ENCODE measurements at regions not wholly inside any gene's neighbourhood (a gene's known extent, or its start where the extent isn't known, plus 50 kb on each side); places are given as distances from the start of the nearest gene placed in this dataset.
"Not testable (repeated sequence)": the region's sequence is repeated elsewhere in the genome, so short reads cannot be mapped to it uniquely, and the experiment has no call there.

DNA sequence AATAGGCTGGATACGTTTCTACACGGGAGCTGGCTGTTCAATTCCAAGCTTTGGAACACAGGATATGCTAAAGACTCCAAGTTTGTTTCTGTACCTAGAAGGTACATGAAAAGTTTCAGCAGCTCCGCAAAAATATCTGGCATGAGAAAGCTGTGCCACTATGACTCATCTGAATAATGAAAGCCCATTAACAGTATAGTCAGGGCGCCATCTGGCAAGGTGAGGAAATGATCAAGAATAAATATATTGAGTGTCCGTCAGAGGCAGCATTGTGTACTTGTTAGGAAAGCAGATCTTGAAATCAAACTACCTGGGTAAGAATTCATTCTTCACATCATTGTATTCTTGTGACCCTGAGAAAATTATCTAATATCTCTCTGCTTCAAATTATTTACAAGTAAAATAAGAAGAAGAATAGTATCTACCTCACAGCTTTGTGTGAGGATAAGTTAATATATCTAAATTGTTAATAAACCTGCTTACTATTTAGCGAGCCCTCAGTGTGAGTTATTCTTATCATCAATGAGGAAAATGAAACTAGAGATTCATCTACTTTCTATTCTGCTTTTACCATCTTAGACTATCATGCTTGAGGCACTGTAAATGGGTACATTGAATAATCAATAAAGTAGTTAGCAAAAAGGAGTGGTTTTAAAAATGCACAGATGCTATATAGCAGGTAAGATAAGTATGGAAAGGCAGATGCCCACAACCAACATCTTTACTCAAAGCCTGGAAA lies 53.5 kb downstream of the FSCB start:
- DNase-seq (ENCODE audit: low spot score): no peak

GRCh38 chr14:44450232-44450631 lies 56.9 kb downstream of the FSCB start:
- DNase-seq (ENCODE audit: low spot score): not testable (repeated sequence)

DNA sequence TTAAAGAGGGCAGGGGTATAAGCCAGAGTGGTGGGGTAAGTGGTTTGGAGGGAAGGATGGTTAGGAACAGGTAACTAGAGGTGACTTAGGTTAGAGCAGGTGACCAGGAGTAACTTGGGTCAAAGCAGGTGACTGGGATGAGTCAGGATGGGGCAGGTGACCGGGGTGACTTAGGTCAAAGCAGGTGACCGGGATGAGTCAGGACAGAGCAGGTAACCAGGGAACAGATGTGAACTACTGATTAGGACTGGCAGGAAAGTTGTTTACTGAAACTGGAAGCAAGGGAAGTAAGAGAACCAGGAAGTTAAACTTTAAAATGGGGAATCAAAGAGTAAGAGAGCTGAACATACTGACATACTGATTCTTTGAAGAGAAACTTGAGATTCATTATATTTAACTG lies 57.4 kb downstream of the FSCB start:
- DNase-seq (ENCODE audit: low spot score): no peak

DNA sequence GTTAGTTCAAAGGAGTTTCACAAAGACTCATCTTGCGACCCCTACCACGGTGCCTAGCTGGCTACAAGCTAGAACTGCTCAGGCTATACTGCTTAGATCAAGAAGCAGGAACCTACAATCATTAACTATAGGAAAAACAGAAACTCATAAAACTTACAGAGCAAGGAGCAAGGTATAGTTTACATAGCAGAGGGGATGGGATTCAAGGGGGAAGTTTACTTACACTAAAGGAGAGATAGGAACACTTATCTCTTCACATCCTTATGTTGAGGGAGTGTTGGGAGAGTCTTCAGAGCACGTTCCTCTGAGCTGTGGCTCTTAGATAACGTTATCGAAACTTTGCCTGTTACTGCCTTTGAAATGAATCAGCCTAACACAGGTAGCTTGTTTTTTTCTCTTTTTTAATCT lies 58.1 kb downstream of the FSCB start:
- DNase-seq (ENCODE audit: low spot score): no peak

GRCh38 chr14:44446965-44447364 lies 60.1 kb downstream of the FSCB start:
- no peak for DNase-seq (ENCODE audit: low spot score)

- DNase-seq (ENCODE audit: low spot score): no peak
Measured at GRCh38 chr14:44444454-44444853, 62.6 kb downstream of the FSCB start.

DNA sequence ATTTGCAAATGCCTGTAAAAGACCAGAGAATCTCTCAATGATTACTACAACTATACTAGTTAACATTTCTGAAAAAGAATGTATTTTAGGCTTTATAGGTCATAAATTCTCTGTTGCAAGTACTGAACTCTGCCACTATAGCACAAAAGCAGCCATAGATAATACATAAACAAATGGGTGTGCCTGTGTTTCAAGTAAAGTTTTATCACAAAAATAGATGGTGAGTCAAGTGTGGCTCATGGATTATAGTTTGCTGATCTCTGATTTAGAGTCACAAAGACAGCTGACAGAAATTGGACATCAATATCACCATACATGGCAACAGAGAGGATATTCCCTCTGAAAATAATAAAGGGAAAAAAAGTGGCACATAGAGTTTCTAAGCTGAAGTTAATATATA lies 68.1 kb downstream of the FSCB start:
- no peak for DNase-seq (ENCODE audit: low spot score)

- no peak for DNase-seq (ENCODE audit: low spot score)
Measured at GRCh38 chr14:44438221-44438620, 68.9 kb downstream of the FSCB start.

GRCh38 chr14:44436458-44436857 lies 70.6 kb downstream of the FSCB start:
- no peak for DNase-seq (ENCODE audit: low spot score)

DNA sequence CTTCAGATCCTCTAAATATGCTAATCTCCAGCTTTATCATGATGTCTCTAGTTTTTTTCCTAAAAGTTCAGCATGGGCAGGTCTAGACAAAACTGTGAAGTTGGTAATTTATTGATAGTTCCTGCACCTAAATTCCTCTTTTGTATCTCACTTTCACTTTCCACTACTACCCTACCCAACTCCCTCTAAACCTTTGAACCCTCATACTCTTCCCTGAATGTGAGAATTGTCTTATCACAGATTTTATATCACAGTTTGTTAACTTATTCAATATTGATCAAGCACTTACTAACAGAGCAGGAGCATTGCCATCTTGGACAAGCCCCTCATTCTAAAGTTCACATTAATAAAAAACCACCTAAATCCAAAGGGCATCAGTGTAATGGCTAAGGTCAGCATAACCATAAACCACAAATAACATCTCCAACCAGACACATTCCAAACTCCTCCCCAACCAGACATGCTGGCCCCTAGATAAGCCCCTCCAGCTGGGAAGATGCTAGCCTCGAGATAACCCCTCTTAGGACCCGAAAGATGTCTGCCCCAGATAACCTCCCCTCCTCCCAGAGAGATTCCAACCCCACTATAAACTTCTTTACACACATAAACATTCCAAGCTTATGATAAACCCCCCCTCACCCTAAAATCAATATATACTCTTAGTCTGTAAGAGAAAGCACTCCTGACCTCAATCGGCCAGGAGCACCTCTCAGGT lies 78.7 kb downstream of the FSCB start:
- DNase-seq (ENCODE audit: low spot score): no peak

GRCh38 chr14:44422699-44423098 lies 84.4 kb downstream of the FSCB start:
- no peak for DNase-seq (ENCODE audit: low spot score)

DNA sequence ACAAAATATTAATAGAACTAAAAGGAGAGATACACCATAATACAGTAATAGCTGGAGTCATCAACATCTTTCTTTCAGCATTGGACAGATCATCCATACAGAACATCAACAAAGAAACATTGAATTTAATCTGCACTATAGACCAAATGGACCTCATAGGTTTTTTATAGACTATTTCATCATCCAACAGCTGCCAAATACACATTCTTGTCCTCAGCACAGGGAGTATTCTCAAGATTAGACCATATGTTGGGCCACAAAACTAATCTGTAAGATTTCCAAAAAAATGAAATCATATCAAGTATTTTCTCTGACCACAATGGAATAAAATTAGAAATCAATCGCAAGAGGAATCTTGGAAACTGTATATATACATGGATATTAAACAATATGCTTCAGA lies 86.9 kb downstream of the FSCB start:
- no peak for DNase-seq (ENCODE audit: low spot score)

GRCh38 chr14:44418856-44419255 lies 88.2 kb downstream of the FSCB start:
- DNase-seq (ENCODE audit: low spot score): no peak

DNA sequence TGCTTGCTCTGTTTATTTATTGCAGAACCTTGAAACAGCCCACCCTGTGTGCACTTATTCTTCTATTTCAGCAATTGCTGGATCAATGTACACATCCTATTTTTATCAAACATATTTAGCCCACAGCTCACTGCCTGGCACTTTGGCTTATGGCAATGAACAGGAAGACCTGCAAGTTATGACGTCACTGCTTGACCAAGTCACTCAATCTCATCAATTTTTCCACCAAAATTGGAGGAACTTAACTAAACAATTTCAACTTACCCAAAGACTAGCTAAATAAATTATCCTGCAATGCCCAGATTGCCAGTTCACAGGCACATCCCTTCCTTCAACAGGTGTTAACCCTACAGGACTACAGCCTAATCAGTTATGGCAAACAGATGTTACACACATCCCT lies 89.3 kb downstream of the FSCB start:
- DNase-seq (ENCODE audit: low spot score): no peak

DNA sequence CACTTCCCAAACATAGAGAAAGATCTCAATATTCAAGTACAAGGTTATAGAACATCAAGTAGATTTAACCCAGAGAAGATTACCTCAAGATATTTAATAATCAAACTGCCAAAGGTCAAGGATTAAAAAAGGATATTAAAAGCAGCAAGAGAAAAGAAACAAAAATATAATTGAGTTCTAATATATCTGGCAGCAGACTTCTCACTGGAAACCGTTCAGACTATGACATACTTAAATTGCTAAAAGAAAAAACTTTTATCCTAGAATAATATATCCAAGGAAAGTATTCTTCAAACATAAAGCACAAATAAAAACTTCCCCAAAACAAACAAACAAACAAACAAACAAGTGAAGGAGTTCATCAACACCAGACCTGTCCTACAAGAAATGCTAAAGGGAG lies 92.4 kb downstream of the FSCB start:
- no peak for DNase-seq (ENCODE audit: low spot score)

DNA sequence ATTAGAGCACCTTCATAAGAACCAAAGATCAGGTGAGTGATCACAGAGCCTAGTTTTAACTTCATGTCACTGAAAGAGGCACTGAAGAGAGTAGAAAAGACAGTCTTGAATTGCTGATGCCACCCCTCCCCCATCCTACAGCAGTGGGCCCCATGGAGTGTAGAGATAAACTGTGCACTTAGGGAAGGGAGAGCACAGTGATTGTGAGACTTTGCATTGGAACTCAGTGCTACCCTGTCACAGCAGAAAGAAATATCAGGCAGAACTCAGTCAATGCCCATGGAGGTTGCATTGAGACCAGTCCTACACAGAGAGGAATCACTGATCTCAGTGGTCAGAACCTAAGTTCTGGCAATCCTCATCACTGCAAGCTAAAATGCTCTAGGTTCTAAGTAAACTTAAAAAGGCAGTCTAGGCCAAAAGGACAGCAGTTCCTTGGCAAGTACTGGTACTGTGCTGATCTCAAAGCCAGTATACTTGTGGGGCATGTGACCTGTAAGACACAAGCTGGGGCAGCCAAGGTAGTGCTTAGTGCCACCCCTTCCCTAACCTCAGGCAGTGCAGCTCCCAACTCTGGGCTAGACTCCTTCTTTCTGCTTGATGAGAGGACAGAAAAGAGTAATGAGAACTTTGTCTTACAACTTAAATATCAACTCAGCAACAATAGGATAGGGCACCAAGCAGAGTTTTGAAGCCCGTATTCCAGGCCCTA lies 94.1 kb downstream of the FSCB start:
- DNase-seq (ENCODE audit: low spot score): no peak

GRCh38 chr14:44405011-44405486 lies 102.0 kb downstream of the FSCB start:
- DNase-seq (ENCODE audit: low spot score): peak; percentile 44

- DNase-seq (ENCODE audit: low spot score): no peak
Measured at GRCh38 chr14:44404599-44404998, 102.5 kb downstream of the FSCB start.

DNA sequence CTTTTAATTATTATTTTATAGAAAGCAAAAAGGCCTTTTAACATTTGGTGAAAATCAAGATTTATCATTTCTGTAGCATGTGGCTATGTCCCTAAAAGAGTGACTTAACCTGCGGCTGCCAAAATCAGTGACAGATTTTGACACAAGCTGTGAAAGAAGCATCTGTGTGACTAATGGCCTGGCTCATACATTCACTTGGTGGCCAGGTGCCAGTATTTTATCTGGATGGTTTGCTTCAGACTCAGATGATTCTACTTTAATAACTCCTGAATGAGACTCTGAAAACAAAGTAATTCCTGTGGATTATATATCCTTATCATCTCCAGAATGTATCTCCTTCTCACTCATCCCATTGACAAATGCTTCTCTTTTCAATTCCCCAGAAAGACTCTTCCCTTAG lies 103.0 kb downstream of the FSCB start:
- DNase-seq (ENCODE audit: low spot score): peak; percentile 80

- DNase-seq (ENCODE audit: low spot score): no peak
Measured at GRCh38 chr14:44403193-44403592, 103.9 kb downstream of the FSCB start.

GRCh38 chr14:44396226-44396625 lies 110.9 kb downstream of the FSCB start:
- DNase-seq (ENCODE audit: low spot score): no peak

DNA sequence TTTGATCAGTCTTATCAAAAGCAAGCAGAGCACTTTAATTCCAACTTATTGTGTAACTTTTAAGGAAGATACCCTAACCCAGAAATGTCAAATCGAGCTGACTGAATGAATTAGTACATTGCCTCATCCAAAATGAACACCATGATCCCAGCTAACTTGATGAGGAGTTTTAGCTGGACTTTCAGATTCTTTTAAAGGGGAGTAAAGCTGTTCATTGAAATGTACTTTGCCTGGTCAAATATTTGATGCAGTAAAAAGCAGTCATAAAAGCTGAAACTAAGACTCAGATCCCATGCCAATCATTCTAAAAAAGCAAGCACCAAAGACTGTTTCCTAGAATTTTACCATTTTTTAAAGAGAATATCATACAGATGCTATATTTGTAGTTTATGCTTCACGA lies 114.1 kb downstream of the FSCB start:
- peak; percentile 48 for DNase-seq (ENCODE audit: low spot score)

DNA sequence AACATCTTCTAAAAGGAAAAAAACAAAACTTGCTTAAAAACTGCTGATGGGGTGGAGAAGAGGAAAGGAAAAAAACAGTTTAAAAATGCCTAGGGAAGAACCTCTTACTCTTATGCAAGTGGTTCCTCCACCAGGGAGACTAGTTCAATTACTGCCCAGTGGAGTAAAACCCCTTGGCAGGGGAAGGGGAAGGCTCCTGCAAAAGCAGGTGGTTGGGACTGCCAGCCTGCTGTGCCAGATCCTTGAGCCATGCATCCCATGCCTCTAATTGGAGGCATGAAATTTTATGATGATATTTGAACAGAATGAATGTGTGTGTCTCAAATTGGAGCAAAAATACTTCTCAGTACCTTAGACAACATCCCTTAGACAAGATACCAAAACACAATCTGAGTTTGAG lies 118.8 kb downstream of the FSCB start:
- DNase-seq (ENCODE audit: low spot score): no peak

Data from umbilical cord (tissue), 1 donor.